Hepatic stellate cell (primary cell): ENCODE measurements at regions not wholly inside any gene's neighbourhood (a gene's known extent, or its start where the extent isn't known, plus 50 kb on each side); places are given as distances from the start of the nearest gene placed in this dataset.

Source experiments
- DNase-seq: peaks from one replicate; pipeline ENCODE4 v3.0.0; 2011; ENCODE audit warnings: low spot score

DNA sequence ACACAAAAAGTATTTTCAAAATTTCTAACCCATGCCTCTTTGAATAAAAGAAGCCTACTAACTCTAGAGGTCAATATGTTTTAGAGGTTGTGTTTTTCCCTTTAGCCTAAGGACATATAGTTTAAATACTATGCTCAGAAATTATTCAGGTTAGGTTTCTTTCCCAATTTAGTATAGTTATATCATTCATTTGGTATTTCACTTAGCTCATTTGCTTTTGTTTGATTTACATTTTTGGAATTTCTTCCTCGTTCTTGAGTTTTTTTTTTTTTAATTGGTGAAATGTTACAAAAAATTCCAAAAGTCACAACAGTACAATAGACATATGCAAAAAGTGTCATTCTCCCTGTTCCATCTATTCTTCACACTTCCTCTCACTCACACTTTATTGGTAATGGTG is 371.3 kb upstream of the TNP1 start:
- no peak for DNase-seq

DNA sequence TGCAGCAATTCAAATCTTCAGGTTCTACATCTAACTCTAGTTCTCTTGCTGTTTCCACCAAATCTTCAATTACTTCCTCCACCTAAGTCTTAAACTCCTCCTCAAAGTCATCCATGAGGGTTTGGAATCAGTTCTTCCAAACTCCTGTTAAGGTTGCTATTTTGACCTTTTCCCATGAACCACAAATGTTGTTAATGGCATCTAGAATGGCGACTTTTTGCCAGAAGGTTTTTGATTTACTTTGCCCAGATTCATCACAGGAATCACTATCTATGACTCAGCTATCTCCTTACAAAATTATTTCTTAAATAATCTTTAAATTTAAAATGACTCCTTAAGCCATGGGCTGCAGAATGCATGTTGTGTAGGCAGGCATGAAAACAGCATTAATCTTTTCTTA is 368.9 kb upstream of the TNP1 start:
- DNase-seq, result no peak

DNA sequence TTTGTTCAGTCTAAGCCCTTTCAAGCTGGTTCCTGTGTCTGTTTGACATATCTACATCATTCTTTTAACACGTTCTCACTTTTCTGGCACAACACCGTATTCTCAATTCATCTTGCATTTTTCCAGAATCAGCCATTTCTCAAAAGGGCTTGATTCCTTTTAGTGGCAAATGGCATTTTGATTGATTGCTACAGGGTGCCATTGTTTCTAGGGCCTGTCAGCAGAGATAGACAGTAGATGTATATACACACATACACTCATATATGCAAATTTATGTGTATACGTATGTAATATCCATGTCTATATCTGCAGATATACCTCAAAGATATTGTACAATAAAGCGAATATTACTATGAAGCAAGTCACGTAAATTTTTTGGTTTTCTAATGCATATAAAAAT is 367.9 kb upstream of the TNP1 start:
- DNase-seq, result no peak

DNA sequence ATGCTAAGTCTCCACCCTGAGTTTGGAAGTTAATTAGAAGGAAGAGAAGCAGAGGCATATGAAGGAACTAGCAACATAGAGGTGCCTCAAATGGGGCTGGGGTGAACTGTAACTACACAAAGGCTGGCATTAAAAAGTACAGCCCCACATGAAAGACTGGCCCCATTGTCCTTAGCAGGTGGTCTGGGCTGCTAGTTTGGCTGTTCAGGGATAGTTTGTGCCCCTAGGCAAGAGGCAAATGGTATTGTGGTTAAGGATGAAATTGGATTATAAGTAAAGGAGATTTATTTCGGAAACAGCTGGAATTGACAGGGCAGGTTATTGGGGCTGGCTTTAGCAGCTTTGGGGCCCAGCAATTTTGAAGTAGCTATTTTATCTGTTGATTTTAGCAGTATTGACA is 365.7 kb upstream of the TNP1 start:
- no peak for DNase-seq

DNA sequence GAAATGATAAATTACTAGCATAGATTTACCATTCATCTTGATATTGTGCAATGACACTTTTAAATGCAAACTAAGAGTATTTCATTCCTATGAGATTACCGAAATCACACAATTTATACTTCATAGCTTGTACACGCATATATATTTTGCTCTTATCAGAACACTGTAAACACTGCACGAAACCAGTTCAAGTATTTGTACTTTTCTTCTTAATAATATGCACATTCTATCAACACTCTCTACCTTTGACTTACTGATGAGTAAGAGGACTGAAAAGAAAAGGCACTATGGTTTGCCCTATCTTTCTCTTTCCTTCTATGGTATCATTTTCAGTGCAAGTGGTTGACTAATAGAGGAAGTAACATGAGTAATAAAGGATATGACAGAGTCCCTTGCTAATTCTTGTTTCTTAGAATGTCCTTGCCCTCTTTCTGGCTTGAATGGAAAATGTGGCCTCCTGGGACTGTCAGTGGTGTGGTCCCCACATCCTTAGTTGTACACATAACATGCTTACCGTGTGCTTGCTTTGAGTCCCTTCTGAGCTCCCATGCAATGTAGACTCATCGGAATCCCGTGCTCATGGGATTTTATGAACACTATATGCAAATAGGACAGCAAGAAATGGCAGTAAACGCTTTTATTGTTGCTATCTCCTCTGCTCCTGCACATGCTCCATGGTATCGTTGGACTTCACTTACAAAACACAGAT is 363.5 kb upstream of the TNP1 start:
- peak; percentile 47 for DNase-seq

DNA sequence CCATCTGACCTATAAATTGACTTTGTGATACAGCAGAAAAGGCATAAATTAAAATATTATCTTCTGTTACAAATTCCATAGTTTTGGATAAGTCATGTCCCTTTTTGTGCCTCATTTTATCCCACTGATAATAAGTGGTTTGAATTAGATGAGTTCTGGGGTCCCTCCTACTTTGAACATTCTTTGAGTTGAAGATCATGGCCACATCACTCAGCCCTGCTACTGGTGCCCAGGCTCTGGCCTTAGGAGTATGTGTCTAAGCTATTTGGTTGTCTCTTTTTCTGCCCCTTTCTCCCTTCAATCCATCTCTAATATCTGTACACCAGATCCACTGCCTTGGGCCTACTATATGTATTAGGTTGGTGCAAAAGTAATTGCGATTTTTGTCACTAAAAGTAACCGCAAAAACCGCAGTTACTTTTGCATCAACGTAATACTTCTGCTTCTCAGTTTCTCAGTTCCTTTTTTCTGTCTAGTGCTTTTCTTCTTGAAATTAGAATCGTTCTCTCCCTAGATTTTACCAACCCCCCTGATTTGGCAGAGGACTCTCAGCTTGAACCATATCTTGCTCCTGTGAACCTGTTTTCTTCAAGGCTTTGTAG is 362.5 kb upstream of the TNP1 start:
- no peak for DNase-seq

DNA sequence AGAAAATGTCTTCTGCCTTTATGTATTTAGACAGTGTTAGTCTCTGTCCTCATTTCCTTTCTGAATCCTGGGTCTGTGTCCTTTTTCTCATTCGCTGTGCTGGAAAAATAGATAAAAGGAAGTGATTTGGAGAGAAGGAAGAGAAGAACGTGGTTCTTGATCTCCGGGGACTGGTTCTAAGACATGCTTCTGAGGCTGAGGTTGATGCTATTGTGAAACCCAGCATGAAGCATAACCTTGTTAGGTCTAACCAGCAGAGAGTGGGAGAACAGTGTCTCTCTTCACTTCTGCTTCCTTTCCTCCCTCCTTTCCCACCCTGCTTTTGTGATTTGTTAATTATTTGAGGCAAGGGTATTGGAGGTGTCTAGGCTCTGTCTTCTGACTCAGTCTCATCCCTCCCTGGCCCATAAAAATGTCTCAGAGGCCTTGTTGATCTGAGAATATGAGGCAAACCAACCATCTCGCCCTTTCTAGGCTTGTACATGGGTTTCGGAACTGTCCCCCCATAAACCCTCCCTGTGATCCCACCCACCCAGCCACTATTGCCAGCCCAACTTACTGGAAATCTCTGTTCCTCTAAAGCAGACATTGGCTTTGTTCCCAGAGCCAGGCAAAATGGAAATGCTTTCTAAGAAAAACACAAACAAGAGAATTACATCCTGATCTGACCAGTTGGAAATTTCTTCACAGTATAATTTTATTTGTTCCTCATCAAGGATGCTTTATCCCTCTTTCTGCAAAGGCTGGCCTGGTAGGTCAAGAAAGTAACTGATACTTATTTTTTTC is 360.6 kb upstream of the TNP1 start:
- no peak for DNase-seq

DNA sequence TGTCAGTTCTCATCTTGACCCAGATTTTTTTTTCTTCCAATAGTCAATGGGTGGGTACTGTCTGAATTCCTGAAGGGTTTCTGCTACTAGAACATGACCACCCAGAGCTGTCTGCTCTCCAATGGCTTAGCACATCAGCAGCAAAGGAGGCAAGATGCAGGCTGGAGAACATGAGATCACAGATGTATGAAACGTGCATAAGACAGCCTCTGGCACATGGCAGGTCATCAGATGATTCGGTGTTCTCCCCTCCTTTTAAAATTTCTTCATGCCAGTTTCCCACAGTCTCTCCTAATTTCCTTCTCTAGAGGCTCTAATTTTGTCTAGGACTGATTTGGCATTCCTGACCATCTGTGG is 359.3 kb upstream of the TNP1 start:
- DNase-seq, result no peak

DNA sequence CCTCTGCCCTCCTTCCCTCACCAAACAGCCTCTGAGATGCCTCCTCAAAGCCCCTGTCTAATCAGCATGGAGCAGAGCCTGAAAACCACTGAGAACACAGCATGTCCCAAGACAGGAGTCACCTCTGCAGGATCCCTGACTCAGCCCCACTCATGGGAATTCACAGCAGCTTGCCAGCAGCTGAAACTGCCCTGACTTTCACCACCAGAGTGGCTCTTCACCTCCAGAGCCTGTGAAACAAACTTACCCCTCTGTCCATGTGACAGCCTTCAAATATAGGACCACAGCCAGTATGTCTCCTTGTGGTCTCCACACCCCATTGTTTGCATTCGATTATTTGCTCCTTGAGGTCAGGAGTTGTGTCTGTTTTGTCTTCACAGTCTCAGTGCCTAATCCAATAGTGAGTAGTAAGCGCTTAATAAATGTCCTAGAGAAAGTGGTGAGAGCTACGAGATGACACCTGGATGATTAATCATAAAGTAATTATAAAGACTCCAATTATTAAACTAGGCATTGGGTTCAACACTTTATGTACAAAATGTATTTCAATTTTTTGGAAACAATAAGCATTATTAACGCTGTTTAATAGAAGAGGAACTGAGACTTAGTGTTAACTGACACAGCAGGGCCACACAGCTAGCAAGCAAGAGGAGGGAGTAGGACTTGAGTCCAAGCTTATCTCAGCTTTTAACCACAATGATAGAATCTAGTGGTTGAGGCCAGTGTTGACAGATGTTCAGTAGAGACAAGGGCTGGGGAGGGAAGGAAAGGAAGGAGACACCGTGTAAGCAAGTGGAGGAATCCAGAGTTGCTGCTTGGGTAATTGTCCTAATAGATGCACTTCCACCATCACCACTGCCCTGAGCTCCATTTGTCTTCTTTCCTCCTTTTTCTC is 358.7 kb upstream of the TNP1 start:
- DNase-seq, result peak; percentile 19

DNA sequence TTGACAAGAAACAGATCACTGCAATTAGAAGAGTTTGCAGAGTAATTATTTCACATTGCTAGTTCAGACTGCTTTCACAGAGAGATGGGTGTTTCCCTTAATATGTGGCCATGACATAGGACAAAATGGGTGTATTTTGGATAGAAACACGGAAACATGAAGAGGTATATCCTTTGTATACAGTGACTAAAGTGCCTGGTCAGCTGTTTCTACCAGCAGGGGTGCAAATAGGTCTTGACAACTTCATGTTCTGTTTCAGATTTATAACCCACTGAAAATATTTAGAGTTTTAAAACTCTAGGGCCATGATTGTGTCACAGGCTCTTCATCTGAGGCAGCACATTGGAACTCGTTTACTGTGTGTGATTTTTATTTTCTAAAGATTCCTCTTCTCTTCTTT is 357.1 kb upstream of the TNP1 start:
- no peak for DNase-seq

DNA sequence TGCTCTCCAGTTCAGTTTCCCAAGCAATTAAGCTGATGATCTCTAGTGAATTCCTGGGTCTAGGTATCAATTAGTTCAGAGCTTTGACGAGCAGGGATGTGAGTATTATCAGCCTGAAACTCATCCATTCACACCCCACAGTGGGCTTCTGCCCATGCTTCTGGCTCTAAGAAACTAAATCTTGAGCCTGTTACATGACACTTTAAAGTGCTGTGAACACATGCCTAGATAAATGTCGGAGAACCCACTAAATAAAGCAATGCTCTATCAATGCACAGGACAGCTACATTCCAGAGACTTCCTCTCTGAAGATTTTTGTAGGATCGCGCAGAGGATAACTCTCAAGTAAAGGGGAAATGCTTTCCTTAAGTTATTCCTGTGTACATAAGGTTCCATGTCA is 356.5 kb upstream of the TNP1 start:
- no peak for DNase-seq

DNA sequence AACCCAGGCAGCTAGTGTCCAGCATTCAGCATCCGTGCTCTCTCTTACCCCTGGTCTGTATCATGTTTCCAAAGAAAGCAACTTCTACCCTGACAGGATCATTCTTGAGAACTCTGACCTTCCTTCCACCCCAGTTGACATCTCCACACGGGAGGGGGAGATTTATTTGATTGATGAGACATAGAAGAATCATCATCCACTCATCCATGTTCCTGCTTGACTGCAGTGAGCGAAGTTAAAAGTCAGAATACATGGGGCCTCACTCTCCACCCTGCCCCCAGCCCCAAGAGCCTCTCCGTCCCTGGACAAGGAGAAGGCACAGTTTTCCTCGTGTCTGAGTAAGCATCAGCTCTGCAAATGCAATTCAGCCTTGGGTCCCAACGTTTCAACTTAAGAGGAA is 356.0 kb upstream of the TNP1 start:
- DNase-seq, result no peak

DNA sequence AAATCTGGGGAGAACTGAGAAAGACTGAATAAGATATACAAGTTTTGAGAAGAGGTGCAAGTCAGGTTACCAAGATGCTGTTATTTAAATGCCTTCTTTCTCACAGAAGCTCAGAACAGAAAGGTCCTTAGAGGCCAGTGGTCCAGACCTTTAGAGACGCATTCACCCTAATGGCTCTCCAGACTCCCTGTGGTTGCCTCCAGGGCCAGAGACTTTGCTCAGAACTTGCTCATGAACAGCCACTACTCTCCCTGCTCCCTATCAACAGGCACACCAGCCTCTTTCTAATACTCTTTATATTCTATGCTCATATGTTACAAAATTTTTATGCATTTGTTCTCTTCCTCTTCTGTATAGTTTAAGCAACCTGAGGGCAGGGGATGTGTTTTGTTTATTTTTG is 349.0 kb upstream of the TNP1 start:
- no peak for DNase-seq

DNA sequence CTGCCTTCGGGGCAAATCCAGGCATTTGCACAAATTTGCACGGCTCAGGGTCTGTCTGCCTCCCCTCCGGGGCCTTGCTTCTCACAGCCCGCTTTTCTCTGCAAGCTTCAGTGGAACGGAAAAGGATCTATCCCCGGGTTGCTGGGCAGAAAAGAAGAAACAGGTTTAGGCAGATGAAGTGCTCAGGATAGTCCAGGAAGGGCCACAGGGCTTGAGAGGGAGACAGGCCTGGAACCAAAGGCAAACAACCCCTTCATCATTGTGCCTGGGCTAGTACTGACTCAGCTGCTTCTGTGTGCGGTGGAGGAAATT is 347.8 kb upstream of the TNP1 start:
- DNase-seq, result no peak

DNA sequence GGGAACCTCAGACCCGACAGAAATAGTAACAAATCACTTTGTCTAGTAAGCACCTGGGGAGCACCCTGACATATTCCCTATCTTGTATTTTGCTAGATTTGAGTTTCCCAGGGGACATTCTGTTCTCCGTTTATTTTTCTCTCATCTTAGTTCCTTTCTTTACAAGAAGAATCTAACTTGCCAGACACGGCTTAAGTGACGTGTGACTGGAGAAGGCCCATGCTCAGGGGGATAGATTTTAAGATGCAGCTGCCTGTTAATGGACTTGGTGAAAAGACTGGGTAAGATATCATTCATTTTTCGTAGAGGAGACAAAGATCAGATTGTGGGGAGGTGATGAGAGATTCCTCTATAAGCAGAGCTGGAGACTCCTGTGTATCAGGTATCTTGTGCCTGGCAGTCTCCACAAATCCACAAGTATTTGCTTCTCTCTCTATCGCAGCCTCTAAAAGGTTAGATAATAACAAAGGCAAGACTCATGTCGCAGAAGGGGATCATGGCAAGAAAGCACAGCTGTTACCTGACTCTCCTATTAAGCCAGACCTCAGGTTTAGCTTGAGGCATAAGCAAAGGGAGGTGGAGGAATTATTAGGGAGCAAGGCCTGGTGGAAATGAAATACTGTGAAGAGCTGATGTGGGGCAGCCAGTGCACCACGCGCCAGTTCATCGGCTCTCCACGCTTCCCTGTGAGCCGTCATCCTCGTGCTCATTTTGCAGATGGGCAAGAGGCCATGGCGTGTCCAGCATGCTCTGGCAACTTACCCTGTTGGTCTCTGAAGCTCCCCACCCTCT is 347.2 kb upstream of the TNP1 start:
- no peak for DNase-seq

DNA sequence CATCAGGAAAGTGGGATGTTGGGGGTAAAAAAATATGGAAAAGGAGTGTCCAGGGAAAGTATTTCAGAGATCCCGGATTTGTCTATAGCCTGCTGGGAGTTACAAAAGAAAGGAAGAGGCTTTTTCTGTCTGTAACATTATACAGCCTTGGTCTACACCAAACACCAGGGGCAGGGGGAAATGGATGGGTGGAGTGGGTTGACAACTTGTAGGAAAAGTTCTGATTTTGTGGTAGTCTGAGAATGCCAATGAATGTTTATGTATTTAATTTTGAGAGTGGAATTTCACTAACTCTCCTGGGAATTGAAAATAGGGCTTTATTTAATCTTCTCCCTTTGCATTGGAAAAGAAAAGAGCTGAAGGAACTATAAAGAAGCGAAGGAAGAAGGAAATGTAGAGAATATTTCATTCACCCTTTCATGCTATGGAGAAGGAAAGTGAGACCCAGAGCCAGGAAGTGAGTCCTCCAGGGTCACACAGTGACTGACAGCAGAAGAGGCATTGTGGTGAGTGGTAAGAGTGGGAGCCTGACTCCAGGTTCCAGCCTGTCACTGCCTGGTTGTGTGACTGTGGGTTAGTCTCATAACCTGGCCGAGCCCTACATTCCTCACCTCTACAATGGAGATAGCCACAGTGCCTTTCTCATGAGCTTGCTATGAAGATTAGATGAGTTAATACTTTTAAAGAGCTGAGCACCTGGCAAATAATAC is 346.3 kb upstream of the TNP1 start:
- no peak for DNase-seq

DNA sequence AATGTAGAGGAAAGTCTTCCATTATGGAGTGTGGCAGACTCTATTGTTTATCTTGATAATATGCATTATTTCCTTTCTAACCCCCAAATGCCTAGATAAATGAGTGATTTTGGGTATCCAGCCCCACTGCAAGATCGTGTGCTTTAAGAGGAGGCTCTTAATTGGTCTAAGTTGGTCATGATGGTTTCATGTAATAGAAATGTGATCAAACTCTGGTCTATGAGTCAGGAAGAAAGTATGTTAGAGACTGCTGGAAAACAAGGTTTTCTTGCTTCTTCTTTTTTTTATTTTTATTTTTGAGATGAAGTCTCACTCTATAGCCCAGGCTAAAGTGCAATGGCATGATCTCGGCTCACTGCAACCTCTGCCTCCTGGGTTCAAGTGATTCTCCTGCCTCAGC is 344.5 kb upstream of the TNP1 start:
- DNase-seq, result peak; percentile 21

DNA sequence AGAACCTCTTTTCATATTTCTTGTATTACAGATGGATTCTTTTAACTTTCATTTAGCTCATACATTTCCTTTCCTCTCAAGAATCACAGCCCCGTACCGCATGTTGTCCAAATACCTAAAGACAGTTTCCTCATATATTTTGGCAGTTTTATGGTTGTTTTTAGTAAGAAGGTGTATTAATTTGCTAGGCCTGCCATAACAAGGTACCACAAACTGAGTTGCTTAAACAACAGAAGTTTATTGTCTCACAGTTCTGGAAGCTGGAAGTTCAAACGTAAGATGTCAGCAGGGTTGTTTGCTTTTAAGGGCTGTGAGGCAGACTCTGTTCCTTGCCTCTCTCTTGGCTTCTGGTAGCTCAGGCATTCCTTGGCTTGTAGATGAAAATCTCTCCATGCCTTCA is 343.2 kb upstream of the TNP1 start:
- no peak for DNase-seq

DNA sequence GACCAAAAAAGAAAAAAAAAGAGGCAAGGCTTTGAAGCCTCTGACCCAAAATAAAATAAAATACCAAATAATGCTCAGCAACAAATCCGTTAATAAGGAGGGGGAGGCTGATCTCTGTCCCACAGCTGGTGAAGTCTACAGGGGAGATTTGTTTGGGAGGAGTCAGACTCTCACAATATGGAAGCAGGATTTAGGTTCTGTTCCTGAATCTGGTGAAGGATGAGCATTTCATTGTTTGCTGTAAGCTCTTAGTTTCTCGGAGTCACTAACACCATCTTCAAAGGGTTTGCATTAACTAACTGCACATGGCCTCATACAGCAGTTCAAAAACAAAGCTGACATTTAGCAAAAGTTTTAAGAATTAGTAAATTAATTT is 339.4 kb upstream of the TNP1 start:
- no peak for DNase-seq

DNA sequence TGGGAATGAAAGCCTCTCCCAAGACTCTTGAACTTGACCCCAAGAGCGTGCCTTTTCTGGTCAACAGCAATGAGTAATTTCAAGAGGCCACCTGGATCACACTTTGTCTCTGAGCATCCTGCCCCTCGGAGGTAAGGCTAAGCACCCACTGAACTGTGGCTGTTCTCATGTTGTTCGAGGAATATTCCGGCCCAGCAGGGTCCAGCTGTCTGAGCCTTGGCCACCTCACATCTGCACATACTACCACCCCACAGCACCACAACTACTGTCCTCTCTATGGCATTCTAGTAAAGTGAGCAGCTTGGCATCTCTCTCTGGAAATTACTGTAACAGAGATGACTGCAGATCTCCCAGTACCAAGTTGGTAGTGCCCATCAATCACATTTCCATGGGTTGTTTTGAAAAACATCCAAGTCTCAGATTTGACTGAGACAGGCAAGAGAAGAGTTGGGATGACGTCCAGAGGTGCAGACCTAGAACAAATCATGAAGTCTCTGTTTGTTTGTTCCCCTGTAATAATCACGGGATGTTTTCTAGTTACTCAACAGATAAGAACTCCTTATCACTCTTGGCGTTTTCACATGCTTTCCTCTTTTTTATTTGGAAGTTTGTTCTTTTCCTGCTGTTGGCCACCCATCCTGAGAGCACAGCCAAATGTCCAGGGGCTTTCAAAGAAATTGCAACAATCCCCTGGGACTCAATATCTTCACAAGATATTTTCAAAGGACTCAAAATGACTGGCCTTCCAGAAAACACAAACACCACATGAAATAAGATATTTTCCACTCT is 336.0 kb upstream of the TNP1 start:
- no peak for DNase-seq

DNA sequence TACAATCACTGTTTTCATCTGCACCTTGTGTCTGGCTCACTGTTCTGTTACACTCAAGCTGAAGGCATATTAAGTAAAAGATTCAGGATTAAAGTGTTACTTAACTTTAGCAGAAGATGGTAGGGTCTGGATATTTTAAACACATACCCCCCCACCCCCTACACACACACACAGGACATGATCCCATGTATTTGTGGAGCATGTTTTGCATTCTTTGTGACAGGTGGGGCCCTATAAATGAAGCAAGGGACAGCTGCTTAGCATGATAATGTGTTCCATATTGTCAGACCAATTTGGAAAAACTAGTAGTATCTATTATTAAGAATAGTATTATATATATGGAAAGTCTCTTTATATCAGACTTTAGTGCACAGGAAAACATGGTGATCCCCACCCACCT is 335.2 kb upstream of the TNP1 start:
- DNase-seq, result no peak
